ENCODE measurements at regions not wholly inside any gene's neighbourhood (a gene's known extent, or its start where the extent isn't known, plus 50 kb on each side); places are given as distances from the start of the nearest gene placed in this dataset.

GRCh38 chr4:34112573-34112972 lies 2131.7 kb downstream of the ARAP2 start:
- TF ChIP-seq SRF (IDR thresholded peaks at IDR 0.05; ENCODE audit: low read depth) (no peak), RAD21 (IDR thresholded peaks at IDR 0.05; ENCODE audit: low read depth) (no peak), CBX3 (IDR thresholded peaks at IDR 0.05; ENCODE audit: low read depth) (no peak), POLR2A (IDR thresholded peaks at IDR 0.05; ENCODE audit: borderline replicate concordance, extremely low read depth, insufficient read depth, insufficient read length) (no peak), SIN3A (IDR thresholded peaks at IDR 0.05; ENCODE audit: low read depth) (no peak), EGR1 (IDR thresholded peaks at IDR 0.05; ENCODE audit: low read depth) (no peak), ZFX (IDR thresholded peaks at IDR 0.05) (no peak), ATF3 (IDR thresholded peaks at IDR 0.05) (no peak), SP1 (IDR thresholded peaks at IDR 0.05; ENCODE audit: low read depth) (no peak), POLR2AphosphoS5 (IDR thresholded peaks at IDR 0.05; ENCODE audit: low read depth, low read length) (no peak), ELF1 (IDR thresholded peaks at IDR 0.05; ENCODE audit: borderline replicate concordance, low read depth) (no peak)
- TF ChIP-seq, protein P1, sequence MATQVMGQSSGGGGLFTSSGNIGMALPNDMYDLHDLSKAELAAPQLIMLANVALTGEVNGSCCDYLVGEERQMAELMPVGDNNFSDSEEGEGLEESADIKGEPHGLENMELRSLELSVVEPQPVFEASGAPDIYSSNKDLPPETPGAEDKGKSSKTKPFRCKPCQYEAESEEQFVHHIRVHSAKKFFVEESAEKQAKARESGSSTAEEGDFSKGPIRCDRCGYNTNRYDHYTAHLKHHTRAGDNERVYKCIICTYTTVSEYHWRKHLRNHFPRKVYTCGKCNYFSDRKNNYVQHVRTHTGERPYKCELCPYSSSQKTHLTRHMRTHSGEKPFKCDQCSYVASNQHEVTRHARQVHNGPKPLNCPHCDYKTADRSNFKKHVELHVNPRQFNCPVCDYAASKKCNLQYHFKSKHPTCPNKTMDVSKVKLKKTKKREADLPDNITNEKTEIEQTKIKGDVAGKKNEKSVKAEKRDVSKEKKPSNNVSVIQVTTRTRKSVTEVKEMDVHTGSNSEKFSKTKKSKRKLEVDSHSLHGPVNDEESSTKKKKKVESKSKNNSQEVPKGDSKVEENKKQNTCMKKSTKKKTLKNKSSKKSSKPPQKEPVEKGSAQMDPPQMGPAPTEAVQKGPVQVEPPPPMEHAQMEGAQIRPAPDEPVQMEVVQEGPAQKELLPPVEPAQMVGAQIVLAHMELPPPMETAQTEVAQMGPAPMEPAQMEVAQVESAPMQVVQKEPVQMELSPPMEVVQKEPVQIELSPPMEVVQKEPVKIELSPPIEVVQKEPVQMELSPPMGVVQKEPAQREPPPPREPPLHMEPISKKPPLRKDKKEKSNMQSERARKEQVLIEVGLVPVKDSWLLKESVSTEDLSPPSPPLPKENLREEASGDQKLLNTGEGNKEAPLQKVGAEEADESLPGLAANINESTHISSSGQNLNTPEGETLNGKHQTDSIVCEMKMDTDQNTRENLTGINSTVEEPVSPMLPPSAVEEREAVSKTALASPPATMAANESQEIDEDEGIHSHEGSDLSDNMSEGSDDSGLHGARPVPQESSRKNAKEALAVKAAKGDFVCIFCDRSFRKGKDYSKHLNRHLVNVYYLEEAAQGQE (IDR thresholded peaks at IDR 0.05; ENCODE audit: low read depth) = no peak
- TF ChIP-seq, protein P2, sequence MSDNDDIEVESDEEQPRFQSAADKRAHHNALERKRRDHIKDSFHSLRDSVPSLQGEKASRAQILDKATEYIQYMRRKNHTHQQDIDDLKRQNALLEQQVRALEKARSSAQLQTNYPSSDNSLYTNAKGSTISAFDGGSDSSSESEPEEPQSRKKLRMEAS (IDR thresholded peaks at IDR 0.05) = no peak
- TF ChIP-seq, protein P3, sequence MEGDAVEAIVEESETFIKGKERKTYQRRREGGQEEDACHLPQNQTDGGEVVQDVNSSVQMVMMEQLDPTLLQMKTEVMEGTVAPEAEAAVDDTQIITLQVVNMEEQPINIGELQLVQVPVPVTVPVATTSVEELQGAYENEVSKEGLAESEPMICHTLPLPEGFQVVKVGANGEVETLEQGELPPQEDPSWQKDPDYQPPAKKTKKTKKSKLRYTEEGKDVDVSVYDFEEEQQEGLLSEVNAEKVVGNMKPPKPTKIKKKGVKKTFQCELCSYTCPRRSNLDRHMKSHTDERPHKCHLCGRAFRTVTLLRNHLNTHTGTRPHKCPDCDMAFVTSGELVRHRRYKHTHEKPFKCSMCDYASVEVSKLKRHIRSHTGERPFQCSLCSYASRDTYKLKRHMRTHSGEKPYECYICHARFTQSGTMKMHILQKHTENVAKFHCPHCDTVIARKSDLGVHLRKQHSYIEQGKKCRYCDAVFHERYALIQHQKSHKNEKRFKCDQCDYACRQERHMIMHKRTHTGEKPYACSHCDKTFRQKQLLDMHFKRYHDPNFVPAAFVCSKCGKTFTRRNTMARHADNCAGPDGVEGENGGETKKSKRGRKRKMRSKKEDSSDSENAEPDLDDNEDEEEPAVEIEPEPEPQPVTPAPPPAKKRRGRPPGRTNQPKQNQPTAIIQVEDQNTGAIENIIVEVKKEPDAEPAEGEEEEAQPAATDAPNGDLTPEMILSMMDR (IDR thresholded peaks at IDR 0.05 in 2 of 3, conservative IDR thresholded peaks at IDR 0.05 in 1 of 3; ENCODE audit: borderline replicate concordance in 1 of 3, insufficient read depth in 1 of 3, low read depth in 2 of 3, low read length in 2 of 3) = no peak
- Histone ChIP-seq H3K9ac (ENCODE audit: low read length) (no peak overlapping the region), H3K4me1 (ENCODE audit: control insufficient read depth in 1 of 2, insufficient read depth in 2 of 2, low read length in 2 of 2) (no peaks in the 10 kb centered on the region), H2AFZ (ENCODE audit: low read depth, low read length, poor library complexity, severe bottlenecking) (no peak overlapping the region), H4K20me1 (ENCODE audit: insufficient read depth) (no peaks in the 10 kb centered on the region), H3K4me2 (ENCODE audit: low read length) (no peak overlapping the region), H3K4me3 (replicated peaks in 1 of 2; ENCODE audit: low read depth in 1 of 2, low read length in 2 of 2) (no peak overlapping the region), H3K27ac (ENCODE audit: low read depth, low read length) (no peak overlapping the region), H3K9me3 (ENCODE audit: control insufficient read depth in 1 of 2, insufficient read depth in 1 of 2, low read depth in 1 of 2, low read length in 2 of 2) (no peaks in the 10 kb centered on the region), H3K79me2 (ENCODE audit: insufficient read depth, low read length) (no peaks in the 10 kb centered on the region), H3K27me3 (ENCODE audit: insufficient read depth, low read length) (no peaks in the 10 kb centered on the region), H3K36me3 (ENCODE audit: control insufficient read depth in 1 of 2, insufficient read depth in 2 of 2, low read length in 2 of 2) (no peaks in the 10 kb centered on the region), H3K9me2 (ENCODE audit: insufficient read depth) (no peaks in the 10 kb centered on the region)
- DNase-seq (ENCODE audit: low read depth, low spot score) = no peak
- no peak for ATAC-seq
- POLR2A ChIA-PET = no interaction called here
- CTCF ChIA-PET = no interaction called here
- BruUV-seq (replicated peaks) = no TSS peak
- intact Hi-C loops (cut with micrococcal nuclease) = no loop called here
- RAD21 ChIA-PET (ENCODE audit: low non-redundant PET in 1 of 2, low total read pairs in 2 of 2, uncharacterized antibody in 2 of 2, unreplicated experiment in 2 of 2) = no interaction called here

Measured in HCT116 (cell line).